ENCODE measurements at regions not wholly inside any gene's neighbourhood (a gene's known extent, or its start where the extent isn't known, plus 50 kb on each side); places are given as distances from the start of the nearest gene placed in this dataset.

DNA sequence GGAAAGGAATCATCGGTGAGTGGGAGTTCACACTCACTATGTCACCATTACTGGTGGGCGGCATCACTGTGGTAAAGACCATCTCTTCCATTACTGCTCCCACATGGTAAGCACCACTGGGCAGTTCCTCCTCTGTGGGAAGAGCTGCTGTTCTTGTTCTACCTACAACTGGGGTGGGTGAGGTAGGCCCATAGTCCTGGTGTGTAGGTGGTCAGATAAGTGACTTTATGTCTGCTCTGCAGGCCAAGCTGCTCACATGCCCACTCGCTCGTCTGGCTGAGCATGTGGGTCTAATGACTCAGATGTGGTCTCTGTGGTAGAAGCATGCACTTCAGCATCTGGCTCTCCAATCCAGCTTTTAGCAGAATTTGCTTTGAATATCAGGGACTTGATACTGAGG is 82.9 kb downstream of the TMEM215 start:
- Mint-ChIP-seq H3K4me1 (peaks cover 13% of the 10 kb centered on the region; the same call in 2 of the 3 replicates), H3K27me3 (ENCODE audit: insufficient read depth, low read depth, poor library complexity) (no peaks in the 10 kb centered on the region), H3K9me3 (no peaks in the 10 kb centered on the region), H3K4me3 (no peak overlapping the region), H3K27ac (peak overlapping the region; percentile 21), H3K36me3 (ENCODE audit: low read depth) (no peaks in the 10 kb centered on the region)
- Histone ChIP-seq H3K27ac (ENCODE audit: low read depth) (no peak overlapping the region), H4K20me1 (replicated peaks; ENCODE audit: insufficient read depth) (no peaks in the 10 kb centered on the region), H3K4me3 (no peak overlapping the region), H3K4me2 (no peak overlapping the region), H2AFZ (no peak overlapping the region), H3K27me3 (ENCODE audit: insufficient read depth) (no peaks in the 10 kb centered on the region), H3K79me2 (replicated peaks; ENCODE audit: insufficient read depth) (no peaks in the 10 kb centered on the region), H3F3A (replicated peaks; ENCODE audit: low read depth) (no peaks in the 10 kb centered on the region), H3K36me3 (ENCODE audit: insufficient read depth) (no peaks in the 10 kb centered on the region), H3K9me2 (ENCODE audit: insufficient read depth) (peaks cover 4% of the 10 kb centered on the region; the same call in 1 of the 2 replicates), H3K4me1 (ENCODE audit: insufficient read depth) (no peaks in the 10 kb centered on the region; the same call in 1 of the 2 replicates)
- TF ChIP-seq ZNF331 (CRISPR knock-in tag; IDR thresholded peaks at IDR 0.05; ENCODE audit: low read depth) (no peak), CREB1 (CRISPR knock-in tag; IDR thresholded peaks at IDR 0.05; ENCODE audit: low read depth) (no peak), ZNF114 (CRISPR knock-in tag; IDR thresholded peaks at IDR 0.05) (no peak), JUNB (IDR thresholded peaks at IDR 0.05; ENCODE audit: unreplicated experiment) (no peak), EZH2 (IDR thresholded peaks at IDR 0.05; ENCODE audit: low read depth, unreplicated experiment) (no peak), STAT1 (IDR thresholded peaks at IDR 0.05; ENCODE audit: unreplicated experiment) (no peak), ETS1 (IDR thresholded peaks at IDR 0.05) (no peak)
- TF ChIP-seq, protein P1, sequence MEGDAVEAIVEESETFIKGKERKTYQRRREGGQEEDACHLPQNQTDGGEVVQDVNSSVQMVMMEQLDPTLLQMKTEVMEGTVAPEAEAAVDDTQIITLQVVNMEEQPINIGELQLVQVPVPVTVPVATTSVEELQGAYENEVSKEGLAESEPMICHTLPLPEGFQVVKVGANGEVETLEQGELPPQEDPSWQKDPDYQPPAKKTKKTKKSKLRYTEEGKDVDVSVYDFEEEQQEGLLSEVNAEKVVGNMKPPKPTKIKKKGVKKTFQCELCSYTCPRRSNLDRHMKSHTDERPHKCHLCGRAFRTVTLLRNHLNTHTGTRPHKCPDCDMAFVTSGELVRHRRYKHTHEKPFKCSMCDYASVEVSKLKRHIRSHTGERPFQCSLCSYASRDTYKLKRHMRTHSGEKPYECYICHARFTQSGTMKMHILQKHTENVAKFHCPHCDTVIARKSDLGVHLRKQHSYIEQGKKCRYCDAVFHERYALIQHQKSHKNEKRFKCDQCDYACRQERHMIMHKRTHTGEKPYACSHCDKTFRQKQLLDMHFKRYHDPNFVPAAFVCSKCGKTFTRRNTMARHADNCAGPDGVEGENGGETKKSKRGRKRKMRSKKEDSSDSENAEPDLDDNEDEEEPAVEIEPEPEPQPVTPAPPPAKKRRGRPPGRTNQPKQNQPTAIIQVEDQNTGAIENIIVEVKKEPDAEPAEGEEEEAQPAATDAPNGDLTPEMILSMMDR (conservative IDR thresholded peaks at IDR 0.05; ENCODE audit: low read depth in 2 of 2): no peak
- TF ChIP-seq, protein P2, sequence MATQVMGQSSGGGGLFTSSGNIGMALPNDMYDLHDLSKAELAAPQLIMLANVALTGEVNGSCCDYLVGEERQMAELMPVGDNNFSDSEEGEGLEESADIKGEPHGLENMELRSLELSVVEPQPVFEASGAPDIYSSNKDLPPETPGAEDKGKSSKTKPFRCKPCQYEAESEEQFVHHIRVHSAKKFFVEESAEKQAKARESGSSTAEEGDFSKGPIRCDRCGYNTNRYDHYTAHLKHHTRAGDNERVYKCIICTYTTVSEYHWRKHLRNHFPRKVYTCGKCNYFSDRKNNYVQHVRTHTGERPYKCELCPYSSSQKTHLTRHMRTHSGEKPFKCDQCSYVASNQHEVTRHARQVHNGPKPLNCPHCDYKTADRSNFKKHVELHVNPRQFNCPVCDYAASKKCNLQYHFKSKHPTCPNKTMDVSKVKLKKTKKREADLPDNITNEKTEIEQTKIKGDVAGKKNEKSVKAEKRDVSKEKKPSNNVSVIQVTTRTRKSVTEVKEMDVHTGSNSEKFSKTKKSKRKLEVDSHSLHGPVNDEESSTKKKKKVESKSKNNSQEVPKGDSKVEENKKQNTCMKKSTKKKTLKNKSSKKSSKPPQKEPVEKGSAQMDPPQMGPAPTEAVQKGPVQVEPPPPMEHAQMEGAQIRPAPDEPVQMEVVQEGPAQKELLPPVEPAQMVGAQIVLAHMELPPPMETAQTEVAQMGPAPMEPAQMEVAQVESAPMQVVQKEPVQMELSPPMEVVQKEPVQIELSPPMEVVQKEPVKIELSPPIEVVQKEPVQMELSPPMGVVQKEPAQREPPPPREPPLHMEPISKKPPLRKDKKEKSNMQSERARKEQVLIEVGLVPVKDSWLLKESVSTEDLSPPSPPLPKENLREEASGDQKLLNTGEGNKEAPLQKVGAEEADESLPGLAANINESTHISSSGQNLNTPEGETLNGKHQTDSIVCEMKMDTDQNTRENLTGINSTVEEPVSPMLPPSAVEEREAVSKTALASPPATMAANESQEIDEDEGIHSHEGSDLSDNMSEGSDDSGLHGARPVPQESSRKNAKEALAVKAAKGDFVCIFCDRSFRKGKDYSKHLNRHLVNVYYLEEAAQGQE (IDR thresholded peaks at IDR 0.05; ENCODE audit: unreplicated experiment): no peak
- TF ChIP-seq, protein P3, sequence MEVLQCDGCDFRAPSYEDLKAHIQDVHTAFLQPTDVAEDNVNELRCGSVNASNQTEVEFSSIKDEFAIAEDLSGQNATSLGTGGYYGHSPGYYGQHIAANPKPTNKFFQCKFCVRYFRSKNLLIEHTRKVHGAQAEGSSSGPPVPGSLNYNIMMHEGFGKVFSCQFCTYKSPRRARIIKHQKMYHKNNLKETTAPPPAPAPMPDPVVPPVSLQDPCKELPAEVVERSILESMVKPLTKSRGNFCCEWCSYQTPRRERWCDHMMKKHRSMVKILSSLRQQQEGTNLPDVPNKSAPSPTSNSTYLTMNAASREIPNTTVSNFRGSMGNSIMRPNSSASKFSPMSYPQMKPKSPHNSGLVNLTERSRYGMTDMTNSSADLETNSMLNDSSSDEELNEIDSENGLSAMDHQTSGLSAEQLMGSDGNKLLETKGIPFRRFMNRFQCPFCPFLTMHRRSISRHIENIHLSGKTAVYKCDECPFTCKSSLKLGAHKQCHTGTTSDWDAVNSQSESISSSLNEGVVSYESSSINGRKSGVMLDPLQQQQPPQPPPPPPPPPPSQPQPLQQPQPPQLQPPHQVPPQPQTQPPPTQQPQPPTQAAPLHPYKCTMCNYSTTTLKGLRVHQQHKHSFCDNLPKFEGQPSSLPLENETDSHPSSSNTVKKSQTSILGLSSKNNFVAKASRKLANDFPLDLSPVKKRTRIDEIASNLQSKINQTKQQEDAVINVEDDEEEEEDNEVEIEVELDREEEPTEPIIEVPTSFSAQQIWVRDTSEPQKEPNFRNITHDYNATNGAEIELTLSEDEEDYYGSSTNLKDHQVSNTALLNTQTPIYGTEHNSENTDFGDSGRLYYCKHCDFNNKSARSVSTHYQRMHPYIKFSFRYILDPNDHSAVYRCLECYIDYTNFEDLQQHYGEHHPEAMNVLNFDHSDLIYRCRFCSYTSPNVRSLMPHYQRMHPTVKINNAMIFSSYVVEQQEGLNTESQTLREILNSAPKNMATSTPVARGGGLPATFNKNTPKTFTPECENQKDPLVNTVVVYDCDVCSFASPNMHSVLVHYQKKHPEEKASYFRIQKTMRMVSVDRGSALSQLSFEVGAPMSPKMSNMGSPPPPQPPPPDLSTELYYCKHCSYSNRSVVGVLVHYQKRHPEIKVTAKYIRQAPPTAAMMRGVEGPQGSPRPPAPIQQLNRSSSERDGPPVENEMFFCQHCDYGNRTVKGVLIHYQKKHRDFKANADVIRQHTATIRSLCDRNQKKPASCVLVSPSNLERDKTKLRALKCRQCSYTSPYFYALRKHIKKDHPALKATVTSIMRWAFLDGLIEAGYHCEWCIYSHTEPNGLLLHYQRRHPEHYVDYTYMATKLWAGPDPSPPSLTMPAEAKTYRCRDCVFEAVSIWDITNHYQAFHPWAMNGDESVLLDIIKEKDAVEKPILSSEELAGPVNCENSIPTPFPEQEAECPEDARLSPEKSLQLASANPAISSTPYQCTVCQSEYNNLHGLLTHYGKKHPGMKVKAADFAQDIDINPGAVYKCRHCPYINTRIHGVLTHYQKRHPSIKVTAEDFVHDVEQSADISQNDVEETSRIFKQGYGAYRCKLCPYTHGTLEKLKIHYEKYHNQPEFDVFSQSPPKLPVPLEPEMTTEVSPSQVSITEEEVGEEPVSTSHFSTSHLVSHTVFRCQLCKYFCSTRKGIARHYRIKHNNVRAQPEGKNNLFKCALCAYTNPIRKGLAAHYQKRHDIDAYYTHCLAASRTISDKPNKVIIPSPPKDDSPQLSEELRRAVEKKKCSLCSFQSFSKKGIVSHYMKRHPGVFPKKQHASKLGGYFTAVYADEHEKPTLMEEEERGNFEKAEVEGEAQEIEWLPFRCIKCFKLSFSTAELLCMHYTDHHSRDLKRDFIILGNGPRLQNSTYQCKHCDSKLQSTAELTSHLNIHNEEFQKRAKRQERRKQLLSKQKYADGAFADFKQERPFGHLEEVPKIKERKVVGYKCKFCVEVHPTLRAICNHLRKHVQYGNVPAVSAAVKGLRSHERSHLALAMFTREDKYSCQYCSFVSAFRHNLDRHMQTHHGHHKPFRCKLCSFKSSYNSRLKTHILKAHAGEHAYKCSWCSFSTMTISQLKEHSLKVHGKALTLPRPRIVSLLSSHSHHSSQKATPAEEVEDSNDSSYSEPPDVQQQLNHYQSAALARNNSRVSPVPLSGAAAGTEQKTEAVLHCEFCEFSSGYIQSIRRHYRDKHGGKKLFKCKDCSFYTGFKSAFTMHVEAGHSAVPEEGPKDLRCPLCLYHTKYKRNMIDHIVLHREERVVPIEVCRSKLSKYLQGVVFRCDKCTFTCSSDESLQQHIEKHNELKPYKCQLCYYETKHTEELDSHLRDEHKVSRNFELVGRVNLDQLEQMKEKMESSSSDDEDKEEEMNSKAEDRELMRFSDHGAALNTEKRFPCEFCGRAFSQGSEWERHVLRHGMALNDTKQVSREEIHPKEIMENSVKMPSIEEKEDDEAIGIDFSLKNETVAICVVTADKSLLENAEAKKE (CRISPR knock-in tag; IDR thresholded peaks at IDR 0.05): no peak
- DNase-seq (ENCODE audit: low spot score) (no peak), ATAC-seq (no peak)

Measured in GM23338 (cell line).